Coronary artery (tissue), 2 donors: ENCODE measurements at regions not wholly inside any gene's neighbourhood (a gene's known extent, or its start where the extent isn't known, plus 50 kb on each side); places are given as distances from the start of the nearest gene placed in this dataset.

Experiments
- DNase-seq: peaks from one replicate; pipeline ENCODE4 v3.0.0-alpha.2; 2017; ENCODE audit warnings: low spot score
- H3K27ac ChIP-seq, 2 donors: fragments of 200-600 bp; sonication (generic); one replicate each; pipeline ENCODE4 v1.5.1; 2016 to 2019
- H3K4me3 ChIP-seq: fragments of 200-600 bp; sonication (generic); 2 replicates; pipeline ENCODE4 v1.5.1; 2016; ENCODE audit warnings: mild to moderate bottlenecking, moderate library complexity
- CTCF ChIP-seq: fragments of 200-600 bp; sonication (generic); IDR thresholded peaks from one replicate; pipeline ENCODE4 v1.5.1; 2019; ENCODE audit warnings: antibody characterized with exemption

GRCh38 chr11:15590132-15590531 is 475.4 kb downstream of the INSC start:
- no peak for TF ChIP-seq CTCF
- Histone ChIP-seq H3K27ac (no peak overlapping the region), H3K4me3 (no peak overlapping the region)
- no peak for DNase-seq

- Histone ChIP-seq H3K27ac (no peak overlapping the region), H3K4me3 (no peak overlapping the region)
- DNase-seq, result no peak
- TF ChIP-seq CTCF, result no peak
Observed at GRCh38 chr11:15591112-15591537, 476.4 kb downstream of the INSC start.

GRCh38 chr11:15594607-15595006 is 479.9 kb downstream of the INSC start:
- no peak overlapping the region for H3K27ac ChIP-seq
- no peak for TF ChIP-seq CTCF
- H3K4me3 ChIP-seq, result no peak overlapping the region
- no peak for DNase-seq

- Histone ChIP-seq H3K4me3 (no peak overlapping the region), H3K27ac (no peak overlapping the region)
- no peak for TF ChIP-seq CTCF
- no peak for DNase-seq
Observed at GRCh38 chr11:15599376-15599775, 484.7 kb downstream of the INSC start.

GRCh38 chr11:15602047-15602446 is 487.3 kb downstream of the INSC start:
- Histone ChIP-seq H3K27ac (no peak overlapping the region), H3K4me3 (no peak overlapping the region)
- TF ChIP-seq CTCF, result no peak
- DNase-seq, result no peak

- TF ChIP-seq CTCF, result no peak
- Histone ChIP-seq H3K27ac (no peak overlapping the region), H3K4me3 (no peak overlapping the region)
- no peak for DNase-seq
Observed at GRCh38 chr11:15602785-15603567, 488.3 kb downstream of the INSC start.

- Histone ChIP-seq H3K4me3 (no peak overlapping the region), H3K27ac (no peak overlapping the region)
- TF ChIP-seq CTCF, result no peak
- DNase-seq, result no peak
Observed at GRCh38 chr11:15605094-15605493, 490.4 kb downstream of the INSC start.
